ENCODE measurements at regions not wholly inside any gene's neighbourhood (a gene's known extent, or its start where the extent isn't known, plus 50 kb on each side); places are given as distances from the start of the nearest gene placed in this dataset.

DNA sequence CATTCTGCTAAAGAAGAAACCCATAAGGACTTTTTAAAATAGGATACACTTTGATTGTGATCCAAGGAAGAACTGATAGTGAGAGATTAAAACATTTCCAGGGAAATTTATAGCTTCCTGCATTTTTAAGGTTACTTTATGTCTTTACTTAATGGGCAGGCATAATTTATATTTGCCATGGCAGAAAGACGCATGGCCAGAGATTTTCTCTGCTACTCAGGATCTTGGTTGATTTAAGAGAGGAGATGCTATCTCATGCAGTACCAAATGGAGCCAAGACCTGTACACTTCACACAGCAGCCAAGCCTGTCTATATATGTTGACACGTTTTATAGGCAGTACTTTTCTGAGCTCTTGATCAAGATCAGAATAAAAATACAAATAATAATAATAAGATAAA, 60.9 kb upstream of the NT5C1B start:
- DNase-seq (ENCODE audit: low spot score), result no peak

DNA sequence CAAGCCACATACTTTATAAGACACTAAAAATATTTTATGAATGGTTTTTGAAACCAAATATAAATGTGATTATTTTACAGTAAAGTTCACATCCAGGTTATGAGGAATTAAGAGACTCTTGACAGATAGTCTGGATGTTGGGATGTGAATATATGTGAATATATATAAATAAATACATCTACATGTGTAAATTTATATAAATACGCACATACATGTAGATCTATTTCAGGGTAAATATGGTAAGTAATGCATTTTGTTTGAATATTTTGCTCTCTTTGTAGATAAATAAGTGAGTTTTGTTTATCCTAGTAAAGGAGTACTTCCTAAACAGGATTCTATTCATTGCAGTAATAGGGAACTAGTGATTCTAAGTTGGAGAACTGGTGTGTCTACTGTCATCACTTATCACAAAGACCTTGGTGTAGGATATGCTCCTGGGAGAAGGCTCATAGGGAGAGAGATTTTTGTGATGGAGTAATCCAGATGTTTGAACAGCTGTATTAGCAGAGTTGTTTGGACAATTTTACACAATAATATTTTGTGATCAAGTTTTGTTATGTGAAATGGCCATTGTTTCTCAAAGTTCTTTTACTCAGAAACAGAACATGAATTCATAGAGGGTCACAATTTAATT, 60.2 kb upstream of the NT5C1B start:
- no peak for DNase-seq (ENCODE audit: low spot score)

DNA sequence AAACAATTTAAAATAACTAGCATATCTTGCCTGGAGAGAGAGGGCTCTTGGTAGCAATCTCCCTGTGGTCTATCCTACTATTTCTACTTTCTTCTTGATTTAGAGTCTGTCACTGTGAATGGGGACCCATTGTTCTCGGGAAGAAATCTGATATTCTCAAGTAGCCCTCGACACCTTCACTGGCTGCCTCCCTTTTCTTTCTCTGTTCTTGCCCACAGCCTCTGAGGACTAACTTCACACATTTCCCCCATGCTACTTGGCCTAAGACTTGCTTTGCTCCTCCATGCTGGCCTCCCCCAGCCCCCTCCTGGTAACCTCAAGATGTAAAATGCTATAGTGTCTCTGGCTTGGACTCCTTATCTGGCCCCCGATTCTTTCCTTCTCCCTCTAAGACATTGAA, 58.8 kb upstream of the NT5C1B start:
- no peak for DNase-seq (ENCODE audit: low spot score)

DNA sequence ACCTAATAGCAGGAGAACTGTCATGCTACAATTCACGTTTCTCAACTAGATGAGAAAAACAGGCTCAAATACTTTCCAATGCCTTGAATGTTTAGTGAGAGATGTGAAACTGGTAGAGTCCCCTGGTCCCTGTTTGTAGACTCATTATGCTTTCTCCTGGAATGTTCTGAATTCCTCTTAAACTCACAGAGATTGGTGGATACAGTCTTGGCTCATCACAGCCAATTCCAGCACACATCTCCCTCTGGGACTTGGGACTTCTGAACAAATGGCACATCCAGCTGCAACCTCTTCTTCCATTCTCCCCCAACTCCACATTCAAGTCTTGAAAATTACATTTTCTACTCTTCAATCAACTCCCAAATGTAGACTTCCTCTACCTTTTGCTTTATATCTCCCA, 58.4 kb upstream of the NT5C1B start:
- no peak for DNase-seq (ENCODE audit: low spot score)

DNA sequence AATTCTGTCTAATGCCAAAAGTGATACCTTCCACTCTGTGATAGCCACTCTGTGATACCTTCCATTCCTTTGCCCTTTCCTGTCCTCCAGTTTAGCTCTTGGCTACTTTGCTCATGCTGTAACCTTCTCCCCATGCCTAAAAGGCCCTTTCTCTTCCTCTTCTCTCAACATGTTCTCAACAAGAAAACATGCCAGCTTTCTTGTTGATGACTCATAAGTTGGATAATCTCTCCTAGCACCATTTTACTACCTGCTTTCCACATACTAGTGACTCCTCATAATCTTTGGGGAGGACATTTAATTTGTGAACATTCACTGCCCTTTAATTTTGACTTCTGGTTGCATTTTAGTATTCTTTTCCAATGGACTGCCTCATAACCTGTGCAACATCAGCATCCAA, 55.9 kb upstream of the NT5C1B start:
- no peak for DNase-seq (ENCODE audit: low spot score)

DNA sequence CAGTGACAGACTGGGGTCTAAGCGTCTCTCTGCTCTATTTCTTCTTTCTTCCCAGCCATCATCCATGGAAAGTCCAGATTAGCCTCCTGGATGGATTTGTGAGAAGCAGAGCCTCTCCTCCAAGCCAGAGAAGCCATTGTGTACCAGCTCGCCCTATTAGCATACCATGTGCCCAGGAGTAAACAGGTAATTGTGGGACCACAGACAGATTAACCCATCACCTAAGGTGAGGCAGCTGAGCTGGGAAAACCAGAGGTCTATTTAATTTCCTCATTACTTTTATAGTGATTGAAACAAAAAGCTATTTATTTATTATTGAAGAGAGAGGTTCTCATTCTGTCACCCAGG, 54.7 kb upstream of the NT5C1B start:
- DNase-seq (ENCODE audit: low spot score), result no peak

DNA sequence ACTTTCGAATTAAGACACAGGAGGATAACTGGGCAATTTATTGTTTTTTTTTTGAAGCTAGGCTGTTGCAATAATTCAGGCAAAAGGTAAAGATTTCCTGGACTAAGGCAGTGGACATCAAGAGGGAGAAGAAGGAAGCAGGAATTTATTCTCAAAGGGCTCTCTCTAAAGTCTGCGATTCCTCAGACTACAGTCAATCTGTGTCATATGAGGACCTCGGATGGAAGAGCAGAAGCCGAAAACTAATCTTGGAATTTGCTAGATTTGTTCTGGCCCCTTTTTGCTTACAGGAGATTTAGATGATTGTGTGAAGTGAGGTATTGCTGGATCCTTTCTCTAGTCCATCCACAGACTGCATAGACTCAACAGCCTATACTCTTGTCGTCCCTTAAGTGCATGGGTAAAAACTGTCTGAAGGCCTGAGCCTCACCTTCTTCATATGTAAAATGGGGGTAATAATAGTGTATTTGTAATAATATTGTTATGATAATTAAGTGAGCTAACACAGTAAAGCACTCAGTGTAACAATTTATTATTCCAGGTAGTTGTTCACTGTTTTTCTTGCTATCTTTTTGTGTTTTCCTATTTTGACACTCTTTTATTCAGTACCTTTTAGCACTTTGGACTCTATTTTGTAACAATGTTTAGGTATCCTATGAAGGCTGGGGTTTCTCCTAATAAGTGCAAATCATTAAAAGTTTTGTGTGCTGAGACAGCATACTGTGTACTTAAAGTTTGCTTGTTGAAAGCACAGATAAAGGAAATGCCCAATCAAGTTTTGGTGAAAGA, 54.2 kb upstream of the NT5C1B start:
- DNase-seq (ENCODE audit: low spot score), result no peak

DNA sequence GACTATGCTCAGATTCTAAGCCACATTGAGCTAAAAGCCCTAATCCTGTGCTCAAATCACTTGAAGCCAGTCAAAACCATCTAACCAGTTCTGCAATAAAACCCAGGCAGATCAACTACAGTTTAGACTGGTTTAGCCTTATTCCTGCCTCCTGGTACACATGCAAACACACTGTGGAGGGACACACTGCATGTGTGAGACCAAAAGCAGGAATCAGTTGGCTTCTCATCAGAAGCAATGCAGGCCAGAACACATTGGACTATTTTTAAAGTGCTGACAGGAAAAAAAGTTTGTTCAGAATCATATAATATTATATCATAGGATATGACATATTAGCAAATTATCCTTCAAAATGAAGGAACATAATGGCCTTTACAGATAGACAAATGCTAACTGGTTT, 52.5 kb upstream of the NT5C1B start:
- DNase-seq (ENCODE audit: low spot score), result no peak

DNA sequence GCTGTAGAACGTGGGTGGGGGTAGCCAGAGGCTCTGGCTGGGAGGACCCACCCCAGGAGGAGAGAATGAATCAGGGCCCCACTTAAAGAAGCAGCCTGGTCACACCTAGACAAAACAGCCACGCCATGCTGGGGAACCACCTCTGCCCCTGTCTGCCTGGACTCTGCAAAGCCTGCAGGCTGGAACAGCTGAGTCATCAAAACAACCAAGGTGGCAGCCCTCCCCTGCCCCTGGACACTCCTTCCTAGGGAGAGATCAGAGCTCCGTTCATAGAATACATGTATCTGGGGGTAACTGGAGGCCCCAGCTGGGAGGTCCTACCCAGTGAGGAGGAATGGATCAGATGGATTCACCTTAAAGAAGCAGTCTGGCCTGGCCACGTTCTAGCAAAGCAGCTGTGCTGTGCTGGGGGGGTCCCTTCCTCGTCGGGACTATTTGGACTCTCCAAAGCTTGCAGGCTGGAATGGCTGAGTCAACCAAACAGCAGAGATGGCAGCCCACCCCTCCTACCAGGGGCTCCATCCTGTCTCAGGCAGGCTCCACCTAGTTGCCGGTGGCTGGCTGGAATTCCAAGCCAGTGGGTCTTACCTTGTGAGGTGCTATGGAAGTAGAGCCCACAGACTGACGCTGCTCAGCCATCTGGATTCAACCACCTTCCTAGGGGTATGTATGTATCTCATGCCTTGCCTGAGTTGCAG, 50.5 kb upstream of the NT5C1B start:
- DNase-seq (ENCODE audit: low spot score), result no peak

Data from RKO (cell line).